GM19328 (cell line): ENCODE measurements at regions not wholly inside any gene's neighbourhood (a gene's known extent, or its start where the extent isn't known, plus 50 kb on each side); places are given as distances from the start of the nearest gene placed in this dataset.
"Not testable (repeated sequence)": the region's sequence is repeated elsewhere in the genome, so short reads cannot be mapped to it uniquely, and the experiment has no call there.

Source experiments
- ATAC-seq: cut with Tn5 transposase; IDR thresholded peaks from one replicate; pipeline ENCODE4 v1.9.1; 2021; ENCODE audit warnings: mild to moderate bottlenecking, moderate library complexity; ENCODE audit not compliant: unreplicated experiment

- ATAC-seq: no peak
Measured at GRCh38 chr5:14954216-14954615, 82.6 kb upstream of the ANKH start.

GRCh38 chr5:14953075-14953607 is 81.6 kb upstream of the ANKH start:
- ATAC-seq: no peak

- no peak for ATAC-seq
Measured at GRCh38 chr5:14948383-14948782, 76.8 kb upstream of the ANKH start.

GRCh38 chr5:14946815-14947620 is 75.4 kb upstream of the ANKH start:
- ATAC-seq: peak; percentile 78

- no peak for ATAC-seq
Measured at GRCh38 chr5:14945450-14945849, 73.9 kb upstream of the ANKH start.

GRCh38 chr5:14944996-14945395 is 73.4 kb upstream of the ANKH start:
- no peak for ATAC-seq

- no peak for ATAC-seq
Measured at GRCh38 chr5:14944350-14944739, 72.8 kb upstream of the ANKH start.

GRCh38 chr5:14942212-14942611 is 70.6 kb upstream of the ANKH start:
- ATAC-seq: no peak

GRCh38 chr5:14937254-14937653 is 65.7 kb upstream of the ANKH start:
- ATAC-seq: no peak

- ATAC-seq: no peak
Measured at GRCh38 chr5:14936588-14936987, 65.0 kb upstream of the ANKH start.

- no peak for ATAC-seq
Measured at GRCh38 chr5:14935341-14935740, 63.8 kb upstream of the ANKH start.

GRCh38 chr5:14932902-14933469 is 61.4 kb upstream of the ANKH start:
- ATAC-seq: no peak

- no peak for ATAC-seq
Measured at GRCh38 chr5:14930486-14930885, 58.9 kb upstream of the ANKH start.

- no peak for ATAC-seq
Measured at GRCh38 chr5:14929293-14930065, 57.9 kb upstream of the ANKH start.

GRCh38 chr5:14928661-14929060 is 57.1 kb upstream of the ANKH start:
- no peak for ATAC-seq

GRCh38 chr5:14925326-14925725 is 53.7 kb upstream of the ANKH start:
- ATAC-seq: no peak

GRCh38 chr5:14922952-14923351 is 51.4 kb upstream of the ANKH start:
- ATAC-seq: not testable (repeated sequence)

- no peak for ATAC-seq
Measured at GRCh38 chr5:14922456-14922855, 50.9 kb upstream of the ANKH start.
